OCI-LY1 (cell line): ENCODE measurements at regions not wholly inside any gene's neighbourhood (a gene's known extent, or its start where the extent isn't known, plus 50 kb on each side); places are given as distances from the start of the nearest gene placed in this dataset.

ENCODE experiments used
- H2AFZ ChIP-seq: fragments of 200-600 bp; sonication (generic), shearing (Covaris generic); 2 replicates; pipeline ENCODE4 v1.6.0; 2014; ENCODE audit warnings: antibody characterized with exemption, mild to moderate bottlenecking, low read length
- H3F3A ChIP-seq: fragments of 200-600 bp; sonication (generic), shearing (Covaris generic); 2 replicates; pipeline ENCODE4 v1.6.0; 2014; ENCODE audit warnings: mild to moderate bottlenecking, antibody characterized with exemption, low read length, moderate library complexity; ENCODE audit not compliant: insufficient read depth
- H3K27ac ChIP-seq: fragments of 200-600 bp; sonication (generic); 2 replicates; pipeline ENCODE4 v1.5.1; 2014; ENCODE audit warnings: low read length, mixed run types, mild to moderate bottlenecking, low read depth; ENCODE audit not compliant: poor library complexity, severe bottlenecking
- H3K27me3 ChIP-seq: fragments of 200-600 bp; sonication (generic); 2 replicates; pipeline ENCODE4 v1.6.0; 2014; ENCODE audit warnings: antibody characterized with exemption, mild to moderate bottlenecking, low read length, moderate library complexity; ENCODE audit not compliant: insufficient read depth
- H3K36me3 ChIP-seq: fragments of 200-600 bp; sonication (generic); 2 replicates; pipeline ENCODE4 v1.6.1; 2014; ENCODE audit warnings: mild to moderate bottlenecking, antibody characterized with exemption, low read length, moderate library complexity, mixed read lengths; ENCODE audit not compliant: insufficient read depth
- H3K4me1 ChIP-seq: fragments of 200-600 bp; sonication (generic); 2 replicates; pipeline ENCODE4 v1.5.1; 2014; ENCODE audit warnings: mild to moderate bottlenecking, low read length, moderate library complexity; ENCODE audit not compliant: insufficient read depth, severe bottlenecking
- H3K4me2 ChIP-seq: fragments of 200-600 bp; sonication (generic), shearing (Covaris generic); 2 replicates; pipeline ENCODE4 v1.6.1; 2014; ENCODE audit warnings: low read length
- H3K4me3 ChIP-seq: fragments of 200-600 bp; sonication (generic); 2 replicates; pipeline ENCODE4 v1.5.1; 2014; ENCODE audit warnings: low read length, low read depth, mild to moderate bottlenecking, mixed read lengths; ENCODE audit not compliant: poor library complexity, severe bottlenecking
- H3K79me2 ChIP-seq: fragments of 200-600 bp; shearing (Covaris generic); 2 replicates; pipeline ENCODE4 v1.6.1; 2016; ENCODE audit warnings: mixed run types, low read length, mixed read lengths; ENCODE audit not compliant: insufficient read depth
- H3K9ac ChIP-seq: fragments of 200-600 bp; sonication (generic), shearing (Covaris generic); 2 replicates; pipeline ENCODE4 v1.6.1; 2014; ENCODE audit warnings: mild to moderate bottlenecking, low read length, mixed read lengths
- H3K9me2 ChIP-seq: fragments of 200-600 bp; sonication (generic), shearing (Covaris generic); 2 replicates; pipeline ENCODE4 v1.6.1; 2014; ENCODE audit warnings: low read depth, mild to moderate bottlenecking, low read length, mixed read lengths
- H3K9me3 ChIP-seq: fragments of 200-600 bp; shearing (Covaris generic); 2 replicates; pipeline ENCODE4 v1.6.1; 2014; ENCODE audit warnings: low read length, mixed read lengths
- H4K20me1 ChIP-seq: fragments of 200-600 bp; sonication (generic), shearing (Covaris generic); 2 replicates; pipeline ENCODE4 v1.6.0; 2016; ENCODE audit warnings: mild to moderate bottlenecking, low read length; ENCODE audit not compliant: insufficient read depth
- EZH2 ChIP-seq: fragments of 200-600 bp; sonication (generic), shearing (Covaris generic); IDR thresholded peaks from 2 replicates; pipeline ENCODE4 v1.8.0; 2017; ENCODE audit warnings: borderline replicate concordance, mixed run types, mild to moderate bottlenecking, antibody characterized with exemption, low read length, moderate library complexity, mixed read lengths
- TF ChIP-seq, protein P1 (sequence below): fragments of 200-600 bp; sonication (generic), shearing (Covaris generic); IDR thresholded peaks from 2 replicates; pipeline ENCODE4 v1.5.1; 2017; ENCODE audit warnings: mild to moderate bottlenecking, antibody characterized with exemption, low read length, moderate library complexity, mixed read lengths

- Histone ChIP-seq H3K9ac (no peak overlapping the region), H3K4me3 (no peak overlapping the region), H3K4me1 (no peaks in the 10 kb centered on the region), H3K9me3 (no peaks in the 10 kb centered on the region), H3F3A (no peaks in the 10 kb centered on the region), H3K27ac (no peak overlapping the region), H3K36me3 (no peaks in the 10 kb centered on the region), H3K27me3 (peaks cover 7% of the 10 kb centered on the region; the same call in 1 of the 2 replicates), H3K79me2 (no peaks in the 10 kb centered on the region), H3K4me2 (no peak overlapping the region), H2AFZ (no peak overlapping the region), H3K9me2 (no peaks in the 10 kb centered on the region), H4K20me1 (no peaks in the 10 kb centered on the region)
- TF ChIP-seq, protein P1, sequence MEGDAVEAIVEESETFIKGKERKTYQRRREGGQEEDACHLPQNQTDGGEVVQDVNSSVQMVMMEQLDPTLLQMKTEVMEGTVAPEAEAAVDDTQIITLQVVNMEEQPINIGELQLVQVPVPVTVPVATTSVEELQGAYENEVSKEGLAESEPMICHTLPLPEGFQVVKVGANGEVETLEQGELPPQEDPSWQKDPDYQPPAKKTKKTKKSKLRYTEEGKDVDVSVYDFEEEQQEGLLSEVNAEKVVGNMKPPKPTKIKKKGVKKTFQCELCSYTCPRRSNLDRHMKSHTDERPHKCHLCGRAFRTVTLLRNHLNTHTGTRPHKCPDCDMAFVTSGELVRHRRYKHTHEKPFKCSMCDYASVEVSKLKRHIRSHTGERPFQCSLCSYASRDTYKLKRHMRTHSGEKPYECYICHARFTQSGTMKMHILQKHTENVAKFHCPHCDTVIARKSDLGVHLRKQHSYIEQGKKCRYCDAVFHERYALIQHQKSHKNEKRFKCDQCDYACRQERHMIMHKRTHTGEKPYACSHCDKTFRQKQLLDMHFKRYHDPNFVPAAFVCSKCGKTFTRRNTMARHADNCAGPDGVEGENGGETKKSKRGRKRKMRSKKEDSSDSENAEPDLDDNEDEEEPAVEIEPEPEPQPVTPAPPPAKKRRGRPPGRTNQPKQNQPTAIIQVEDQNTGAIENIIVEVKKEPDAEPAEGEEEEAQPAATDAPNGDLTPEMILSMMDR, result no peak
- no peak for TF ChIP-seq EZH2
Observed at GRCh38 chr7:156191090-156191489, 378.8 kb upstream of the SHH start.

DNA sequence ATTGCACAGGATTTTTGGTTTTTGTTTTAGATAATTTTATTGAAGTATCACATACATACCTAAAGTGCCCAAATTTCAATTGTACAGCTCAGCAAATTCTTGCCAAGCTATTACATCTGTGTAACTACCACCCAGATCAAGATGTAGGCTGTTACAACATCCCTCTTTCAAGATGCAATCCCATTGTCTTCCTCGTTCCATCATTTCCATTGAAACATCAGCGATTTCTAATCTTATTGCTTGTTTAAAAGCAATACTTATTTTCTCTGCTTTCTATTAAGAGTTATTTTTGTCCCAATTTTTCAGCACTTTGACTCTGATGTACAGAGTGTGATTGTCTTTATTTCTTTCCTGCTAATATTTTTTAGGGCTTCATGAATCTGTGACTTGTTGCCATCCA is 372.8 kb upstream of the SHH start:
- no peak overlapping the region for H3K9ac ChIP-seq
- no peak overlapping the region for H3K27ac ChIP-seq
- TF ChIP-seq, protein P1, result no peak
- TF ChIP-seq EZH2, result no peak
- H3K36me3 ChIP-seq, result no peaks in the 10 kb centered on the region
- no peak overlapping the region for H3K4me2 ChIP-seq
- no peaks in the 10 kb centered on the region for H3K4me1 ChIP-seq
- H4K20me1 ChIP-seq, result no peaks in the 10 kb centered on the region
- no peak overlapping the region for H3K4me3 ChIP-seq
- H2AFZ ChIP-seq, result no peak overlapping the region
- H3F3A ChIP-seq, result no peaks in the 10 kb centered on the region
- no peaks in the 10 kb centered on the region for H3K9me2 ChIP-seq
- H3K79me2 ChIP-seq, result no peaks in the 10 kb centered on the region
- no peaks in the 10 kb centered on the region for H3K9me3 ChIP-seq
- no peaks in the 10 kb centered on the region; the same call in 1 of the 2 replicates for H3K27me3 ChIP-seq

DNA sequence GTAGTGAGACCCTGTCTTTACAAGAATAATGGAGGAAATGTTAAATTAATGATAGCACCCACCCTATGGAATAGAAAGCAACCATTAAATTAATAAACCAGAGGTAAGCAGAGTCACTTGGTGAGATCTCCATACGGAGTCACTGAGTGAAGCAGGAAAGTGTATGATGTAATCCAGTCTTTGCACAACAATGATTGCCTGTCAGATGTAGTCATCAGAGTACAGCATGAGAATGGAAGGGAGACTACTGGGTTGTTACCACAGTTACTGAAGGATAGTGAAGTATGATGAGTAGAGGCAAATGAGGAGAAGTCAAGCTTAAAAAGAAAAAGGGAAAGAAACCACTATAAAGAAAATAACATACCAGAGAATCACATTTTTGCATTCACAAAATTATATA is 371.9 kb upstream of the SHH start:
- H3K9me2 ChIP-seq, result no peaks in the 10 kb centered on the region
- no peak overlapping the region for H3K27ac ChIP-seq
- no peak overlapping the region for H2AFZ ChIP-seq
- no peaks in the 10 kb centered on the region for H3K79me2 ChIP-seq
- H4K20me1 ChIP-seq, result no peaks in the 10 kb centered on the region
- no peak overlapping the region for H3K4me2 ChIP-seq
- no peaks in the 10 kb centered on the region for H3K4me1 ChIP-seq
- no peaks in the 10 kb centered on the region for H3K9me3 ChIP-seq
- no peaks in the 10 kb centered on the region for H3K36me3 ChIP-seq
- no peak overlapping the region for H3K9ac ChIP-seq
- no peaks in the 10 kb centered on the region for H3F3A ChIP-seq
- H3K27me3 ChIP-seq, result no peaks in the 10 kb centered on the region; the same call in 1 of the 2 replicates
- H3K4me3 ChIP-seq, result no peak overlapping the region
- TF ChIP-seq EZH2, result no peak
- TF ChIP-seq, protein P1, result no peak
